Activated naive CD4-positive, alpha-beta T cell treated with anti-CD3 and anti-CD28 coated beads, Interleukin-2, amount 50 U/mL, for 72 hours (primary cell): ENCODE measurements at regions not wholly inside any gene's neighbourhood (a gene's known extent, or its start where the extent isn't known, plus 50 kb on each side); places are given as distances from the start of the nearest gene placed in this dataset.

Source experiments
- ATAC-seq, 2 donors: fragments of 150-1000 bp; cut with Tn5 transposase; 2 replicates each; pipeline ENCODE4 v1.10.0; 2021; ENCODE audit warnings: mild to moderate bottlenecking in 2 of 2, moderate library complexity in 2 of 2
- DNase-seq, 2 donors: peaks; one replicate each; pipeline ENCODE4 v3.0.0; 2021 to 2022; ENCODE audit warnings: low spot score in 2 of 2
- H3K27ac Mint-ChIP-seq, 2 donors: one replicate each; pipeline ENCODE4 v1.8.0; 2022; ENCODE audit warnings: mild to moderate bottlenecking in 2 of 2, mixed read lengths in 2 of 2
- H3K36me3 Mint-ChIP-seq, 2 donors: one replicate each; pipeline ENCODE4 v1.8.0; 2022; ENCODE audit warnings: mixed read lengths in 2 of 2
- H3K9me3 Mint-ChIP-seq, 2 donors: one replicate each; pipeline ENCODE4 v1.8.0; 2022; ENCODE audit warnings: mixed read lengths in 2 of 2

DNA sequence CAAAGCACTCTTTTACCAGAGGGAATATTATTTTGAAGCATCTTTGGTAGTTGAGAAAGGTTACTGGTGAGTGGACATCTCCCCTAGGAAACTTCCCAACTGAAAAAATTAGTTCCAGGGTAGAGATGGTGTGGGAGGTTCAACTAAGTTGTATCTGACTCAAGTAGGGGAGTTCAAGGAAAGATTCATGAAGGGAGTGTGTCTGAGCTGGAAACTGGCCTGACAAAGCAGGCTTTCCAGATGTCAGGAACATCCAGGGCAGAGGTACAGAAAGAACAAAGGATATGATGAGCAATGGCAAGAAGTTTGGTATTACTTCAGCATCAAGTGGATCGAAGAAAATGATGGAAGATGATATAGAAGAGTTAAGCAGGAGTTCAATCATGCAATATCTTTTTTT is 458.0 kb upstream of the RIOK2 start:
- peaks cover 3 to 4% of the 10 kb centered on the region in 2 donors for H3K9me3 Mint-ChIP-seq
- ATAC-seq, result no peak
- H3K36me3 Mint-ChIP-seq, result no peaks in the 10 kb centered on the region
- H3K27ac Mint-ChIP-seq, result no peak overlapping the region
- DNase-seq, result no peak

DNA sequence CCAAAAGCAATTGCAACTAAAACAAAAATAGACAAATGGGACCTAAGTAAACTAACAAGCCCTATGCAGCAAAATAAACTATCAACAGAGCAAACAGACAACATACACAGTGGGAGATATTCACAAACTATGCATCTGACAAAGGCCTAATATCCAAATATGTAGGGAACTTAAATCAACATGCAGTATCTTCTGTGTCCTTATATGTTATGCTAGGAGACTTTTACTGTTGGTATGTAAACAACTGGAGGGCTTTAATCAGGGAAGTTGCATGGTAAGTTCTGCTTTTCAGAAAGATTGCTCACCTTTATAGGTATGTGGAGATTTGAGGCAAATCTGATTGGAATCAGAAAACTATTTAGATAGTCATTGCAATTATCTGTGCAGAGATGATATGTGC is 461.2 kb upstream of the RIOK2 start:
- no peaks in the 10 kb centered on the region for H3K36me3 Mint-ChIP-seq
- ATAC-seq (no peak), DNase-seq (no peak)
- H3K27ac Mint-ChIP-seq, result no peak overlapping the region
- peaks cover 0 to 8% of the 10 kb centered on the region in 2 donors for H3K9me3 Mint-ChIP-seq

DNA sequence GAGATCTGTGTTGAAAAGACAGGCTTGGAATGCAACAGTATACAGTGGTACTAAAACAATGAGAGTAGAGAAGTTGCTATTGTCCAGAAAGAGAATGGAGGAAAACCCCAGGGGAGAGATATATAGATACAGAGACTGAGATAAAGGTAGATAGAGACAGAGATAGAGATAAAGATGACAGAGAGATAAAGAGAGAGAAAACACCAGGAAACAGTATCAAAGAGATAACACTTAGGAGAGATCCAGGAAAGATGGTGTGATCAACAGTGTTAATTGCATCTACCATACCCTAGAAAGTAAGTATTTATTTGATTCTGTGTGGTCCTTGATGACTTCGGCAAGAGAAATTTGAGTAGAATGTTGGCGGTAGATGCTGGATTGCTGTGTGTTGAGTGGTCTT is 461.8 kb upstream of the RIOK2 start:
- no peak for DNase-seq
- Mint-ChIP-seq H3K36me3 (no peaks in the 10 kb centered on the region), H3K27ac (no peak overlapping the region), H3K9me3 (peaks cover 0 to 8% of the 10 kb centered on the region in 2 donors)
- no peak for ATAC-seq

DNA sequence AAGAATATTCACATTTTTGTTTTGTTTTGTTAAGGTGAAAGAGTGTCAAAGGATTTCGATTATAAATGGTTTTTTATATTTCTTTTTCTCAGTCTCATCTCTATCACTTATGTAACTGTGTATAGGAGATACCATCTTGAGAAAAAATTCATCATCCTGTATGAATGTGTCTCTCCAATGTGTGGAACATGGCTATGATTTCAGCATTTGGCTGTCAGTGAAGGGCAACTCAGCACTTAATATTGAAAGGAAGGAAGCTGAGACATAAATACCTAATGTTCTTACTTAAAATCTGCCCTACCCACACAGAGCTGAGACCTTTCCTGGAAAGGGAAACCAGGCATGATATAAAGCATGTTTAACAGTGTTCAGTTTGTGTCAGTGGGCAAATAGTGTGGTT is 474.2 kb upstream of the RIOK2 start:
- ATAC-seq, result no peak
- Mint-ChIP-seq H3K9me3 (no peaks in the 10 kb centered on the region), H3K36me3 (no peaks in the 10 kb centered on the region), H3K27ac (no peak overlapping the region)
- DNase-seq, result no peak

GRCh38 chr5:97658116-97658900 is 475.3 kb upstream of the RIOK2 start:
- H3K9me3 Mint-ChIP-seq, result peaks cover 0 to 3% of the 10 kb centered on the region in 2 donors
- H3K36me3 Mint-ChIP-seq, result no peaks in the 10 kb centered on the region
- no peak for DNase-seq
- no peak for ATAC-seq
- H3K27ac Mint-ChIP-seq, result no peak overlapping the region

DNA sequence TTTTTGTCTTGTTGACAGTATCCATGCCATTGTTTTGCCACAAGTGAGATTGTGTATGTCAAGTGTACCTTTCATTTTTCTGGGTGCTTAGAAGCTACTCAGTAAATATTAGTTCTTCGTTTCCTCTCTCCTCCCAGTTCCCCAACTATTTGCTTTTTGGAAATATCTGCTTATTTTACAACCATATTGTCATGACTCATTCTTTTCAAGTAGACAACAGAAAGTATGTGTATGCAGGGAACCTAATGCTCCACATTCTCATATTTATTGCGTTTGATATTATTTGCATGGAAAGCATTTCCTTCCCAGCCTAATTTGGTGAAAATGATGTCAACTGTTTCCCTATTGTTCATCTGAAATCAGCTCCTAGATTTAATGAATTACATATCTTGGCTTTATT is 483.7 kb upstream of the RIOK2 start:
- peaks cover 0 to 7% of the 10 kb centered on the region in 2 donors for H3K9me3 Mint-ChIP-seq
- ATAC-seq (no peak), DNase-seq (no peak)
- no peak overlapping the region for H3K27ac Mint-ChIP-seq
- no peaks in the 10 kb centered on the region for H3K36me3 Mint-ChIP-seq

DNA sequence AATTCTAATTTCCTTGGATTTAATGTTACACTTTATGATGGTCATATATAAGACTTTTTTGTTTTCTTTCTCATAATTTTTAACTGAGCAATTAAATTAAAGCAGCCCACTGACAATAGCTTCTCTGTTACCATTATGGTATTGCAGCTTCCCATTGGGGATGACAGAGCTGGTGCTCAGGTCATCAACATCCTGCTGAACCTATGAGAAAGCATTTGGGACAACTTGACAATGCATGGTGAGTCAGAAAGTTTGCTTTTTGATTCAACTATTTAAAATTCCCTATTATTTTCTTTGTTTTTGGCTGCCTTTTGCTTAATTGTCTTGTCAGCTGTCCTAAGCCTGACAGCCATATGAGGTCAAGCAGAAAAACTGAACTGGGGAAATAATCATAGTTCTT is 487.4 kb upstream of the RIOK2 start:
- DNase-seq (no peak), ATAC-seq (no peak)
- peaks cover 0 to 4% of the 10 kb centered on the region in 2 donors for H3K9me3 Mint-ChIP-seq
- H3K36me3 Mint-ChIP-seq, result no peaks in the 10 kb centered on the region
- H3K27ac Mint-ChIP-seq, result no peak overlapping the region

- Mint-ChIP-seq H3K27ac (no peak overlapping the region), H3K9me3 (peaks cover 0 to 10% of the 10 kb centered on the region in 2 donors), H3K36me3 (no peaks in the 10 kb centered on the region)
- ATAC-seq (no peak), DNase-seq (no peak)
Observed at GRCh38 chr5:97676608-97677007, 493.6 kb upstream of the RIOK2 start.

- Mint-ChIP-seq H3K36me3 (no peaks in the 10 kb centered on the region), H3K27ac (no peak overlapping the region), H3K9me3 (peaks cover 0 to 3% of the 10 kb centered on the region in 2 donors)
- DNase-seq (no peak), ATAC-seq (no peak)
Observed at GRCh38 chr5:97694091-97694490, 511.0 kb upstream of the RIOK2 start.

DNA sequence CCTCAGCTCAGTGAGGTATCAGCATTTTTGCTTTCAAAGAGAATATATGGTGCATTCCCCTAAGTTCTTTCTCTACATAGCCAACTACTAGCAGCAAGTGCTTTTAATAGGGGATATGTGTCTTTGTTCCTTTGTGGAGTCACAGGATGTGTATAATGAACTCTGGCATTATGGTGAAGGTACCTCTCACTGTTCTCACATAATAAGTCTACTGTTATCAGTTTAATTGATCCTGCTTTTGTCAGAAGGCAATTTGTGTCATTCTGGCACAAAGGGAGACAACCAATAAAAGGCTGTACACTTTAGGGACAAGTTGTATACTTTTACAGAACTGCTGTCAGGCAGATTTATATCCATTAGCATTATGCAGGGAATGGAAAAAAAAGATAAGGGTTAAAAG is 531.4 kb upstream of the RIOK2 start:
- no peak for ATAC-seq
- Mint-ChIP-seq H3K9me3 (peaks cover 0 to 4% of the 10 kb centered on the region in 2 donors), H3K27ac (no peak overlapping the region), H3K36me3 (no peaks in the 10 kb centered on the region)
- DNase-seq, result no peak

GRCh38 chr5:97726106-97726505 is 543.1 kb upstream of the RIOK2 start:
- ATAC-seq (no peak), DNase-seq (no peak)
- H3K27ac Mint-ChIP-seq, result no peak overlapping the region
- peaks cover 0 to 6% of the 10 kb centered on the region in 2 donors for H3K9me3 Mint-ChIP-seq
- no peaks in the 10 kb centered on the region for H3K36me3 Mint-ChIP-seq

DNA sequence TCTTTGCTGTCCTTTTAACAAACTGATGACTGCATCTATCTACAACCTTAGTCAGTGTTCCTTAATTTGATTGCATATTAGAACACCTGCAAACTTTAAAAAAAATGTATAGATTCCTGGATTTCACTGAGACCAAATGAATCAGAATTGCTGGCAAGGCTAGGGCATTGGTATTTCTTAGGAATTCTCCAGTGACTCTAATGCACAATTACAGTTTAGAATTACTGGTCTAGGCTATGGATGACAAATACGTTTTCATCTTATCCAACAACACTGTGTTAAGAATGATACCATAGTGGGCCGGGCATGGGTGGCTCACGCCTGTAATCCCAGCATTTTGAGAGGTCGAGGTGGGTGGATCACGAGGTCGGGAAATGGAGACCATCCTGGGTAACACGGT is 545.9 kb upstream of the RIOK2 start:
- ATAC-seq, result no peak
- no peaks in the 10 kb centered on the region for H3K36me3 Mint-ChIP-seq
- no peak overlapping the region for H3K27ac Mint-ChIP-seq
- no peak for DNase-seq
- H3K9me3 Mint-ChIP-seq, result no peaks in the 10 kb centered on the region

DNA sequence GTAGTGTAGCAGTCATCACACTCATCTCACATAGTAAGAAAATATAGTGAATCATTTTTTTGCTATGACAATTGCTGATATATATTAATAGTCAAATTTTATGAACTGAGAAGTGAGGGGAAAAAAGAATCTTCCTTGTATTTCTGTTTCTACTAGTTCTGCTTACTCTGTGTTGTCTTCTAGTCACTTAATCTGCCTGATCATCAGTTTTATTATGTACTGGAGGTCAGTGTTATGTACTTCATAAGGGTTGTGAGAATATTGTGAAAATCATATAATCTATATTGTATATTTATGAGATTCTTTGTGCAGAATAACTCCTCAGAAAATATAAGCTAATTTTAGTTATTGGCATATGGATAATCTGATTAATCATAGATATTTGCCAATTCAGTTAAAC is 546.9 kb upstream of the RIOK2 start:
- Mint-ChIP-seq H3K9me3 (no peaks in the 10 kb centered on the region), H3K27ac (no peak overlapping the region), H3K36me3 (no peaks in the 10 kb centered on the region)
- no peak for ATAC-seq
- DNase-seq, result no peak

DNA sequence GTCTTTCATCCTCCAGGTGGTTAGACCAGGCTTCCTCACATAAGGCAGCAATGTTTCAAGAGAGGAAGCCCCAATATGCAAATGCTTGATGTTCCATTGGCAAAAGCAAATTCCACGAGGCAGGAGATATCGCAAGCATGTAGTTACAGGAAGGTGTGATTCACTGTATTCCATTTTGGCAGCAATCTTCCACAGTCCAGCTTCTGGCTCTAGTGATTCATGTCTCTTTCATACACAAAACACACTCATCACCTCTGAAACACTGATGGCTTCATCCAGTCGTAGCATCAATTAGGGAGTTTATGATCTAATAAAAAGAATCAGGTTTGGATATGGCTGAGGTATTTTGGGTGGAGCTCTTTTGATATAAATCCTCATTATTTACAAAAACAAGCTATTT is 552.2 kb upstream of the RIOK2 start:
- no peaks in the 10 kb centered on the region for H3K36me3 Mint-ChIP-seq
- no peak overlapping the region for H3K27ac Mint-ChIP-seq
- no peaks in the 10 kb centered on the region for H3K9me3 Mint-ChIP-seq
- ATAC-seq (no peak), DNase-seq (no peak)

- no peak for DNase-seq
- Mint-ChIP-seq H3K27ac (no peak overlapping the region), H3K36me3 (no peaks in the 10 kb centered on the region), H3K9me3 (no peaks in the 10 kb centered on the region)
- ATAC-seq, result no peak
Observed at GRCh38 chr5:97737608-97738007, 554.6 kb upstream of the RIOK2 start.

DNA sequence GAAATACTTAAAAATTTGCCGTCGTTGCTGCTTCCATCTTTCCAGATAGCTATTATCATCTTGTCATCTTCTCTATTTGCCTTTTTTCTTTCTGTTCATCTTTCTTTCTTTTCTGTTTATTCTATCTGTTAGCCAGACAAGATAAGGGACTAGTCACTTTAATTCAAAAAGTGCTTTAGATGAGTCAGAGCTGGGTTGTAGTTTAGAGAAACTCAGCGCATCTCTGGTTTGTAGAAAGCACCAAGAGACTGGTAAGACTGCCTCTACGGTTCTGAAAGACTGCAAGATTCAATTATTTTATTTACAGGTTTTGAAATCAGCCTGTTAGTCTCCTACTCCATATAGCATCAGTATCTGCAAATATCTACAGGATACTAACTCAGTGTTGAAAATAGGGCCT is 562.8 kb upstream of the RIOK2 start:
- DNase-seq (no peak), ATAC-seq (peak; percentile 26 to 28)
- Mint-ChIP-seq H3K36me3 (no peaks in the 10 kb centered on the region), H3K27ac (no peak overlapping the region), H3K9me3 (peaks cover 4 to 5% of the 10 kb centered on the region in 2 donors)

- H3K9me3 Mint-ChIP-seq, result peaks cover 3 to 4% of the 10 kb centered on the region in 2 donors
- no peaks in the 10 kb centered on the region for H3K36me3 Mint-ChIP-seq
- DNase-seq (no peak), ATAC-seq (no peak)
- no peak overlapping the region for H3K27ac Mint-ChIP-seq
Observed at GRCh38 chr5:97750576-97750975, 567.5 kb upstream of the RIOK2 start.

DNA sequence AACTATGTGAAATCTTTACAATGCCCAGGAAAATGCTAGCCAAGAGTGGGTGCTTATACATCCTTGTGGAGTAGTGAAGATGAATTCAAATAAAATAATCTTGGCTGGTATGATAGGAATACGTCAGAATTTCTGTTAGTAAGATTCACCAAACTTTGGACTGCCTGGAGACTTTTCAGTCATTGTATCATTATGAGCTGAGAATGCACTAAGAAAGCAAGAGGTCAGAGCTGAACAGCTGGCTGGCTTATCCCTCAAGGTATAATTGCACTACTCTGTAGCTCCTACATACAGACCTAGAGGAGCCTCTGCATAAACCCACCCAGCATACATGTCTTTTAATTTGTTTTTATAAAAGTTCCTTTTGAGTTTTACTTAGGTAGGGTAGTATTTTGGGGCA is 568.5 kb upstream of the RIOK2 start:
- H3K36me3 Mint-ChIP-seq, result no peaks in the 10 kb centered on the region
- ATAC-seq (no peak), DNase-seq (no peak)
- no peak overlapping the region for H3K27ac Mint-ChIP-seq
- H3K9me3 Mint-ChIP-seq, result no peaks in the 10 kb centered on the region
